Left ventricle myocardium superior (tissue), 1 donor: ENCODE measurements at regions not wholly inside any gene's neighbourhood (a gene's known extent, or its start where the extent isn't known, plus 50 kb on each side); places are given as distances from the start of the nearest gene placed in this dataset.

ENCODE experiments used
- ATAC-seq: fragments of 200-7000 bp; cut with Tn5 transposase; one replicate; pipeline ENCODE4 v1.9.1; 2020; ENCODE audit warnings: mild to moderate bottlenecking, moderate library complexity
- DNase-seq: peaks from one replicate; pipeline ENCODE4 v3.0.0-alpha.2; 2020
- intact Hi-C: fragments of 100-400 bp; cut with micrococcal nuclease; formaldehyde crosslinking; loops from one replicate; pipeline ENCODE4 v1.11.0; 2022
- donor health status: DM: no; HTN: yes; CAD: no; lungs with severe emphysema.

DNA sequence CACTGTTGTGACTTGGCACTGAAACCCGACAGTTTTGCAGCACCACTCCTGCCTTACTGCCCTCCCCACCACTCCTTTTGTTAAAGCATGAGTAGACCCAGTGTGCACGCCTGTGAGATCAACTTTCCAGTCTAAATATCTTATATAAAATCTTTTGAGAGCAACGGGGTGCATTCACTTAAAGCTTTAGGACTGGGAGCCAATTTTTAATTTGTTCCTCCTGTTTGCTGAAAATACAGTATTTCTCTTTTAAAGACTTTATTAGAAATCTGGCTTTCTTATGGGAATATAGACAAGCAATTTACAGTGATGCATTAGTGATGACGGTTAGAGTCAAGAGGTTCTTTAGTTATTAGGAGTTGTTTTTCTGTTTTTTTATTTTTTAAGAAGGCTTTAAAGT lies 397.5 kb downstream of the TMEM167A start:
- DNase-seq: no peak
- intact Hi-C loops: no loop called here
- no peak for ATAC-seq

DNA sequence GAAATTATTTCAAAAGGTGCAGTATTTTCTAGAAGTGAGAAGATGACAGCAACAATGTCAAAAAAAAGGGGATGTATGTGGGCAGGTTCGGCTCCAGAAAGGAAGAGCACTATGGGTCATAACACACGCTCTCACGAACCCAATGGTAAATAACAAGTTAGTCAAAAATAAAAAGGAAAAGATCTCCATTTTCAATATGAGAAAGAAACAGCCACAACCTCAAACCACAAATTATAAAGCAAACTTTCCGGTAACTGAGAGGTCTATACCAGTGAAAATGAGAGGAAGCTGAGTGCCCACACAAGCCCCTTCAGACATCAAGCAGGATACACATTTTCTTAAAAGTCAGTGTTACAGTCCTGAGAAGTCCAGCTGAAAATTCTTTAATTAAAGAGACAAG lies 398.5 kb upstream of the RPS23 start:
- no peak for DNase-seq
- intact Hi-C loops: no loop called here
- no peak for ATAC-seq

DNA sequence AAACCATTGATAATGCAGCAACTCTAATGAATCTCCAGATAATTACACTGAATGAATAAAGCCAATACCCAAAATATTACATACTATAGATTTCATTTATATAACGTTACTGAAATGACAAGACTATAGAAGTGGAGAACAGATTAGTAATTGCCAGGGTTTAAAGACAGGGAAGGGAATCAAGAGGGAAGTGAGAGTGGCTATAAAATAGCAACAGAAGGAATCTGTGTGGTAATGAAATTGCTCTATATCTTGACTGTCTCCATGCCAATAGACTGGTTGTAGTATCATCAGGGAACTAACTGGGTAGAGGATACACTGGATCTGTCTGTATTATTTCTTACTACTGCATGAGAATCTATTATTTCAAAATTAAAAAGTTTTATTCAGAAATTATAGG lies 396.5 kb upstream of the RPS23 start:
- no peak for DNase-seq
- intact Hi-C loops: no loop called here

DNA sequence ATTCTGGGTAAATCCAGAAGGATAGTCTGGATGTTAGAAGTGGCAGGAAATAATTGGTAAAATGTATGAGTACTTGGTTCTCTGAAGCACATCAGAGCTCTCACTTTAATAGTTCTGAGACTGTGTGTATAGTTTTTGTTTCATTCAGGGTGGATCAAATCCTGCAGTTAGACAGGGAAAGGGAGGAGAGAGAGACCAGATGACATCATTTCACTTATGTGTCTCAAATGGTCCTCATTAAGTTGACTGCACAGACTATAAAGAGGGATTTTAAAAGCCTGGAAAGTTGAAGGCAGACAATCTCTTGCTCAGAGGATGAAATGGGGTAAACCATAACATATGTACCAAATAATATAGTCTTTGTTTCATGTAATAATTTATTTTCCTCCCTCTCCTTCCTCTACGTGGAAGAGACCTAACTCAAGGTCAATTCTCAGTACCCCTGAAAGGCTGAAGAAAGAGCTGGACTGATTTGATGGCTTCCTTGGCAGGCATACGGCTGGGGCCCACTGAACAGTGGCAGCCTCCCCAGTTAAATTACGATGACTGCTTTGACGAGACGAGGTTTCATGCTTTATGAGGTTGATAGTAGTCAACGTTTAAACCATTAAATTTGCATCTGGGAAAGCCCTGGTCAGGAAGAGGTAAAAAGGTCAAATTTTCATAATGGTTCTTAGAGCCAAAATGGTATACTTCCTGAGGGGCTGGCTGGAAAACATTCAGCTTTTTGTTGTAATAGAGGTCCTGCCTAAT lies 395.1 kb upstream of the RPS23 start:
- intact Hi-C loops: no loop called here
- DNase-seq (no peak), ATAC-seq (no peak)

More for the DNA sequence above, 396.5 kb upstream of the RPS23 start:
- no peak for ATAC-seq

DNA sequence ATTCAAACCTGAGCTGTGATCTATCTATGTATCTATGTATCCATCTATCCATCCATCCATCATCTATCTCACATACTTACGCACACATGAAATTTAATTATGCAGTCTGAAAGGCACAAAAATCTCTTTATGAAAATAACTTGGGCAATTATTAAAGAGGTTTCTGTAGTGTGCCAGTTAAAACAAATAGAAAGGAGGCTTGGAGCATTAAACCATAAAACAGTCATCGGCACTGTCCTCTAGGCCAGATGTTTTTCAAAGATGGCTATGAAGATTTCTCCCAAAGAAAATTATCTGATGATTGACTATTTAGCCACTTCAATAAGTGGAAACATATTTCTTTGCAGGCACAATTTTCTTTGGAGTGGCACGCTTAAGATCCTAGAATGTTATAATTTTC lies 392.5 kb upstream of the RPS23 start:
- no peak for DNase-seq
- intact Hi-C loops: no loop called here

DNA sequence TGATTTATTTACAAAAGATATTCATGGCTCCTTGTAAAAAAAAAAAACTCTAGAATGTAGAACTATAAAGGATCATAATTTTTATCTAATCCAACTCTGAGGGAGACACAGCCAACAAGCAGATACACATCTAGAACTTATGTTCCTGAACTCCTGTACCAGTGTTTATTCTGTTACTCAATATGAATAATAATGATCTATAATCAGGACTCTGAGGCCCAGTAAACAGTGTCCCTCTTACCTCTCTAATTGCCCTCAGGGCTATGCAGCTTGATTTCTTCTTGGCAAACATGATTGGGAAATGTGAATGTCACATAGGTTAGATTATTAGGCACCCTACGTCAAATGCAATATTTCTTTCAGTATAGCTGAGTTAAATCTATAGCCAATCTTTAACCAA lies 391.6 kb upstream of the RPS23 start:
- ATAC-seq (no peak), DNase-seq (no peak)
- intact Hi-C loops: no loop called here

More for the DNA sequence above, 392.5 kb upstream of the RPS23 start:
- ATAC-seq: no peak

DNA sequence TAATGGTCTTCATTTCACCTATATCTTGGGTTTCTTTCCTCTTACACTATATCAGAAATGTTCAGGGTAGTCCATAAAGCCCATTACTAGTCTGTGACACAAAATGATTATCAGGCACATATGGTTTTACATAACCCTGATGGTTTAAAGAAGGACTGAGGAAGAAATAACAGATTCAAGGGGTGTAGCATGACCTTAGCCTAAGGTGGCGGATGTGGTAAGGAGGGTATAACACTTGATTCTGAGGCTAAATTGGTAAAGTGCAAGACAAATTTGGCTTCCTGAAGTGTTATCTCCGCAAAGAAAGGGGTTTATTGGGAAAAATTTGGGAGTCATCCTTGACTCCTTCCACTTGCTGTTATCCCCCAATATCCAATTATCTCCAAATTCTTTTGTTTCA lies 388.2 kb upstream of the RPS23 start:
- intact Hi-C loops: no loop called here
- ATAC-seq: no peak
- DNase-seq: no peak

DNA sequence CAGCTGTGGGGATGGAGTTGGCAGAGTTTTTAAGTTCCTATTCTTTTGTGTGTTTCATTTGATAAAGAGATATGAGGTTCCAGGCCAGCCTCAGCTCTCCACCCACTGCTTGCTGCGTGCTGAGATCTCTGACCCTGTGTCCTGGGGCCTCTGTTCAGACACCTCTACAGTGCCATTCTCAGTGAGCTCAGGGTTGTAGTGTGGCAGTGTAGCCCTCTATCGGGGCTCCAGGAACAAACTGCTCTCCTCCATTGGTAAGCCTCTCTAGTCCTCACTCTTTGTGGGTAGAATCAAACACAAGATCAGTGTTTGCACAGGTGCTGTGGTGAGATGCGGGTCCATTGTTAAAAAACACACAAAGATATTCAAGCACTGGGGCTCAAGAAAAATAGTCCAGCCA lies 386.6 kb upstream of the RPS23 start:
- ATAC-seq (no peak), DNase-seq (no peak)
- intact Hi-C loops: no loop called here

DNA sequence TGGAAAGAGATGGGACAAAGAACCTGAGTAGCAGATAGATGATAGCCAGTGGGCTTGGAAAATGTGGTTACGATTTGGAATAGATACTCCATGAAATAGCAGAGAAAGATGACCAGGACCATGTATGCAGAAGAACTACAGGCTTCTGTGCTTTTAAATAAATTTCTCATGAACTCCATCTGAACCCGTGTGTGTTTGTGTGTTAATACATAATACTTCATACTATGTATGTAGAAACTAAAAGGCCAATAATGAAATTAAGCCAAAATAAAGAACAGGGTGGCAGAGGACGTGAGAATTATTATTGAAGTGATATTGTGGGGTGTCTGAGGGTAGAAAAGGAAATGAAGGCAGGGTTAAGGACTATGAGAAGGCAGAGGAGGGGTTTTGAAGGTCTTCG lies 385.1 kb upstream of the RPS23 start:
- DNase-seq (no peak), ATAC-seq (no peak)
- intact Hi-C loops: no loop called here

DNA sequence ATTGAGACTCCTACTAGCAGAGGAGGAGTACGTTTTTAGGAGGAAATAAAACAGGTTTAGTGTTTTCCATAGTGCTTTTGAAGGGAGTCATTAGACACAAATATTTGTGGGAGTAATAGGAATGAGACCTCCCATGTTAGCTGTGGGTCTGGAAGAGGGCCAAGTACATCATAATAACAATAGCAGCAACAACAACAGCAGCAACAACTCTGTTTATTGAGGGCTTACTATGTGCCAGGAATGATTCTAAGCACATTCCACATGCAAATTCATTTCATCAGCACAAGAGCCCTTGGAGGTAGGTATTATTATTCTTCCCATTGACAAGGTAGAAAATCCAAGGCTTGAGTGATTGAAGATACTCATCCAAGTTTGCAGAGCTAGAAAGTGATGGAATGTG lies 384.2 kb upstream of the RPS23 start:
- ATAC-seq: no peak
- no peak for DNase-seq
- intact Hi-C loops: no loop called here

DNA sequence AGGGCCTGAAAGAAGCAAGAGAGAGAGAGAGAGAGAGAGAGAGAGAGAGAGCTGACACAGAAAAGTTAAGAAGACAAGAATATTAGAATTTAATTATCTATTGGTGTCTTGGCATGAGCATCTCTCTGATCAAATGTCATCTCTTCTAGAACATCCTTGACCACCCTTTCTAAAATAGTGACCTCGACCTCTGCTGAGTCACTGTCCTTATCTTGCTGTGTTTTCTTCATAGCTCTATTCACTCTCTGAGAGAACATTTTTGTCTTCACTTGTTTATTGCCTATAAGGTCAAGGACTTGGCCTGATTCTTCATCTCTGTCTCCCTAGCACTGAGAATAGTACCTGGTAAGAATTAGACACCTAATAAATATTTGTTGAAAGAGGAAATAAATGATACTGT lies 383.8 kb upstream of the RPS23 start:
- no peak for DNase-seq
- intact Hi-C loops: no loop called here
- no peak for ATAC-seq

DNA sequence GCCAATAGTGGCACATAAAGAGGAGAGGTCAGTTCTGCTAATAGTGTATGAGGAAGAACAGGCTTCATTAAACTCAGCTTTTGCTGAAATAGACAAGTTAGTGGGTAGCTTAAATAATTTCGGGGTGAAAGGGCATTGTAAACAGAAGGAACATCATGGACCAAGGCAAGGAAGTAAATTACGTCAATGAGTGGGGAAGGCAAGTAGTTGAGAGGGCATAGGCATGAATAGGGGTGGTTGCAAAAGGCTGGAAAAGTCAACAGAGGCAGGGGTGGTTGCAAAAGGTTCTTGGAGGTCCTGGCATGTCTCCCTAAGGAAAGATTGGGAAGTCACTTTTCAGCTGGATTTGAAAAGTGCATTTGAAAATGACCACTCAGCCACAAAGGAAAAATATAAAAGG lies 383.3 kb upstream of the RPS23 start:
- intact Hi-C loops: no loop called here
- no peak for ATAC-seq
- no peak for DNase-seq

DNA sequence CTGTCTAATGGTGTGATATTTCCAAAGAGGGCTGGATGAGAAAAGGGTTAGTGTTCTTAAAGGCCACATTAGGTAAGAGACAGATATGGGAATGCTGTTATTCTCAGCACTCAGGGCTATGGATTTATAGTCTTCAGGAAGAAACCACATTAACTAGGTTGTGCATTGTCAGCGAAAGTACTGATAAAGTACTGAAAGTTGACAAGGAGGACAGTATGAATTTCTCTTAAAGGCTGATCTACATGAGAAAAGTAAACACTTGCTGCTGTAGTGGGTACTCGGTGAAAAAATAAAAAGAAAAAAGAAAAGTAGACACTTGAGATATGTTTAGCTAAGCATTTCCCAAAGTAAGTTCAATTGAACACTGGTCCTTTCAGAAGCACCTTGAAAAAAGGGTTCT lies 381.0 kb upstream of the RPS23 start:
- DNase-seq: no peak
- intact Hi-C loops: no loop called here
- no peak for ATAC-seq

DNA sequence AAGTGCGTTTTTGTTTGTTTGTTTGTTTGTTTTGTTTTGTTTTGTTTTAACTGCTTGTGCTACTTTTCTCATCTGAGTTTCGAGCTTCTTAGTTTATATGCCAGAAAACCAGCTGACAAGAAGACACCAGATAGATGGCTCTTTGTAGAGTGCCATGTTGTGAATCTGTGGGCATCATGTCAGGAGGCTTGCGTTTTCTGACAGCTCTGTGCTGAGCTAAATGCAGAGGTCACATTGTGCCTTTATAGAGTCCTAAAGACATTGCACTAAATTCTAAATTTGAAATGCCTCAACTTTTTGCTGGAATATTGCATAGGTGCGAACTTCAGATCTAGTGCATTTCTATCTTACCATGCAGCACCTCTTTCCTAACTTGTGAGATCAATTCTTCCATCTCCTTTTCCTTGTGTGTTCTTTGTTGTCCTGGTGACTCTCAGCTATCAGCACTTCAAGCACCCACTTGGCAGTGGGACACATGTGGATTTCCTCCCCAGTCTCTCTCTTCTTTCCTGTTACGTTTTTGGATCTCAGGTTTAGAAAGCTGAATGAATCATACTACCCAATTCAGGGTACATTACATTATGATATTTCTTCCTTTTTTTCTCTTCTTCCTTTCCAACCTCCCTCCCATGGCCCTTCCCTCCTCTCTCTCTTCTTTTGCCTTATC lies 379.0 kb upstream of the RPS23 start:
- DNase-seq: no peak
- peak; percentile 50 for ATAC-seq
- intact Hi-C loops: no loop called here

DNA sequence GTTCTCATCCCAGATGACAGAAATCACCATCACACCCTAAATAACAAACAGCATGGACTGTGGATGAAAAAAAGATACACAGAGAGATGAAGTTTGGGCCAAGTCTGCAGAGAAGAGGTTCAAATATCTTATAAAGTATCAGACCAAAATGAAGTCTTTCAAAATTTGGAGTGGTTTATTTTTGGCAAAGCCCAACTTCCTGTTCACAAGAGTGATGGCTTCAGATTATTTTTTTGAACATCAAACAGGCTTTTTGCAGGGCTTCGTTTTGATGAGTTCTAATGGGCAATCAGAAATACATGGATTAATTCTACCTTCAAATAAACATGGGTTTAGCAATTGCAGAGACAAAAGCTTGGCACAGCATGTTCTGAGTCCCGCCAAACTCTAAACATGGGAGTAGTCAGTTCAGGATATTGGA lies 378.2 kb upstream of the RPS23 start:
- intact Hi-C loops: no loop called here
- DNase-seq (no peak), ATAC-seq (no peak)

DNA sequence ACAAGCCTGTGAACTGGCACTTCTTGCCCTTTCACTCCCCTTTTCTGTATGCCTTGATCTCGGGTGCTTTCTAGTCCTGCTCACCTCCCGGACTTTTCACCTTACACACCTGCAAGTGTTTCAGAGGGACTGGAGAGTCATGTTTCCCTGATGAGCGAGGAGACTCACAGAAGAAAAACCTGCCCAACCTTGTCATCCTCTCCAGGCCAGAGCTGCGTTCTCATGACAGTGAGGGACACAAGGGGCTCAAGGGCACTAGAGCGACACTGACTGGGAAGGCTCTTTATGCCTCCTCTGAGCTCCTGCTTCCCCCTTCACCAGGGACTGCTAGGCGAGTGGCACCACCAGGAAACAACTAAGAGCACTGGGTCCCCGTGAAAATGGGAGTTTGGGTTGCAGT lies 376.9 kb upstream of the RPS23 start:
- intact Hi-C loops: no loop called here
- no peak for ATAC-seq
- no peak for DNase-seq

DNA sequence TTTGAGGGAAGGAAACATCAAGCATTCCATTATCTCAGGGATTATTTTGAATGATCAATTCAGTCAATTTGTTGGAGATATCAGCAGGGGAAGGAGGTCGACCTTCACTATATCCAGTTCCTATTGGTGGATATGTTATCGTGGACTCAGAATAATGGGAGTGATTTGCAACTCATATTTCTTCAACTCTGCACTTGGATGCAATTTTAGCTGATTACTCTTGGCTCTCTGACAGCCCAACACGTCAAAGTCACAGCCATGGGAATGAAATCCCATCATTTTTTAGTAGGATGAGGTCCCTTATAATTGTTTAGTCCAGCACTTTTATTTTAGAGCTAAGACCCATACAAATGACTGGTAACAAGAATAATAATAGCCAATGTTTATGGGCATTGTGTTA lies 371.8 kb upstream of the RPS23 start:
- intact Hi-C loops: loop anchor here (10.0 kb wide), 2 partner anchors 145 to 915 kb away; no protein-coding TSS in a partner anchor

DNA sequence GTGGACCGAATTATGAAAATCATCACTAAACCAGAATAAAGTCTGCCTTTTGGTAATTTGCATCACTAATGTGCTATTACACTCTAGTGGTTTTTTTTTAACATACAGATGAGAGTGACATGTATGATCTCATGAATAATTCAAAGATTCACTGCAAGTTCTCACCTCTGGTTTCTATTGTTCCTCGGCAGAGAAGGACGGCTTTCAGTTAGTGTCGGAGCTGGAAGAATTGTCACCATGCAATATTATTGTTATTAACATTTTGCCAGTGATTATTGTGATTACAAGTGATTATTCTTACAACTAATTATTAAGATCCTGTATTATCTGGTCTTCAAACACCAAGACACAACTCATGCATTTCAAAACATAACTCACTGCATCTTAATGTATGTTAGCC lies 366.6 kb upstream of the RPS23 start:
- no peak for DNase-seq
- ATAC-seq: no peak
- intact Hi-C loops: loop anchor here (10.0 kb wide), 2 partner anchors 150 to 920 kb away; no protein-coding TSS in a partner anchor

More for the DNA sequence above, 371.8 kb upstream of the RPS23 start:
- ATAC-seq (no peak), DNase-seq (no peak)

DNA sequence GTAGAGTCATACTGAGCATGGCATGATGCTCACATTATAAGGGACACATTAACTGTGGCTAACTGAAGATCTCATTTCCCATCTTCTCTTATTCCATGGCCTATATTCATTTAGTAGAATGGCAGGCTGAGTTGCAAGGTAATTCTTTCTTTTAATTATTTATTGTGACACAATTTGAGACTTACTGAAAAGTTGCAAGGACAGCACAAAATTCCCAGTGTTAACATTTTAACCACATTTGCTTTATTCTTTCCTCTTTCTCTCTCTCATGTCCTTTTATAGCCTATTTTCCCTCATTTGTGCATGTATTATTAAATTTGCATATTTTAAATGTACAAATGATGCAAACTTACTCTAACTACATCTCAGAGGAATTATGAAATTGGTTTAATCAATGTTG lies 366.1 kb upstream of the RPS23 start:
- no peak for DNase-seq
- ATAC-seq: no peak
- intact Hi-C loops: loop anchor here (10.0 kb wide), 2 partner anchors 151 to 921 kb away; no protein-coding TSS in a partner anchor

DNA sequence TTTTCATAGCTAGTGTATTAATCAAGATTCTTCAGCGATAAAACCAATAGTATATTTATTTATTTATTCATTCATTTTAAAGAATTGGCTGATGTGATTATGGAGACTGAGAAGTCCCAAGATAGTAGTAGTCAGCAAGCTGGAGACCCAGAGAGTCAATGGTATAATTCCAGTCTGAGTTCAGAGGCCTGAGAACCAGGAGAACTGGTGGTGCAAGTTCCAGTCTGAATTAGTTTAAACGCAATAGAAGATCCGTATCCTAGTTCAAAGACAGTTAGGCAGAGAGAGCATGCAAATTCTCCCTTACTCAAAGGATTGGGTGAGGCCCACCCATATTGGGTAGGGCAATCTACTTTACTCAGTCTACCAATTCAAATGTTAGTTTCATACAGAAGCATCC lies 364.2 kb upstream of the RPS23 start:
- no peak for ATAC-seq
- intact Hi-C loops: loop anchor here (10.0 kb wide), 2 partner anchors 152 to 922 kb away; no protein-coding TSS in a partner anchor
- no peak for DNase-seq
